Uterus (tissue), 2 donors: ENCODE measurements at regions not wholly inside any gene's neighbourhood (a gene's known extent, or its start where the extent isn't known, plus 50 kb on each side); places are given as distances from the start of the nearest gene placed in this dataset.

Source experiments
- POLR2A ChIP-seq, 2 donors: fragments of 450-650 bp; IDR thresholded peaks; one replicate each; pipeline ENCODE4 v1.6.1; 2016; ENCODE audit warnings: antibody characterized with exemption in 2 of 2, mild to moderate bottlenecking in 1 of 2, moderate library complexity in 1 of 2
- TF ChIP-seq, protein P1 (sequence below), 4 experiments: fragments of 200-600 bp in 2 of 4; fragments of 450-650 bp in 2 of 4; sonication (generic) in 2 of 4; IDR thresholded peaks; one replicate each; pipeline ENCODE4 v1.5.1; 2016 to 2019; ENCODE audit warnings: antibody characterized with exemption in 4 of 4, mild to moderate bottlenecking in 2 of 4, moderate library complexity in 1 of 4

DNA sequence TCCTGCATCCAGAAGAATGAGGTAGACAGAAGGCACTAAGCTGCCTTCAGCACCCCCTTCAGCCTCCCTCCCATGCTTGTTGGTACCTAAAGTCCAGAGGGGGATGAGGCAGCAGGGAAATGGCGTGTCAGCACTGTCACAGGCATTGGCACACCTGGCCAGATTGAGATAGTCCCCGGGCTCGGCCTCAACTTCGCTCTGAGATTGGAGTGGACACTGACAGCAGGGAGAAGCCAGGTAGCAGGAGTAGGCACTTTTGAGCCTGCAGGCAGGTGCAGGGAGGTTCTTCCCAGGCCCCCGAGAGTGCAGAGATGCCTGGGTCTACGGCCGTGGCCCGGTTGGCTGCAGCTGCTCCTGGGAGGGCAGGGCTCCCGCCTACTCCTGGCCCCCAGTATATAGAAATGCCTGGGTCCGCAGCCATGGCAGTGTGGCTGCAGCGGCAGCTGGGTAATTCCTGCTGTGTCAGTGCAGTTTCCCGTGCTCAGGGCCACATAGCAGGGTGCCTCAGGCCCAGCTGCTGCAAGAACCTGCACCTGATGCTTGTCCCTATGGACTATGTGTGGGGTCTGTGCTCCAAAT lies 160.3 kb downstream of the SLITRK6 start:
- TF ChIP-seq, protein P1, sequence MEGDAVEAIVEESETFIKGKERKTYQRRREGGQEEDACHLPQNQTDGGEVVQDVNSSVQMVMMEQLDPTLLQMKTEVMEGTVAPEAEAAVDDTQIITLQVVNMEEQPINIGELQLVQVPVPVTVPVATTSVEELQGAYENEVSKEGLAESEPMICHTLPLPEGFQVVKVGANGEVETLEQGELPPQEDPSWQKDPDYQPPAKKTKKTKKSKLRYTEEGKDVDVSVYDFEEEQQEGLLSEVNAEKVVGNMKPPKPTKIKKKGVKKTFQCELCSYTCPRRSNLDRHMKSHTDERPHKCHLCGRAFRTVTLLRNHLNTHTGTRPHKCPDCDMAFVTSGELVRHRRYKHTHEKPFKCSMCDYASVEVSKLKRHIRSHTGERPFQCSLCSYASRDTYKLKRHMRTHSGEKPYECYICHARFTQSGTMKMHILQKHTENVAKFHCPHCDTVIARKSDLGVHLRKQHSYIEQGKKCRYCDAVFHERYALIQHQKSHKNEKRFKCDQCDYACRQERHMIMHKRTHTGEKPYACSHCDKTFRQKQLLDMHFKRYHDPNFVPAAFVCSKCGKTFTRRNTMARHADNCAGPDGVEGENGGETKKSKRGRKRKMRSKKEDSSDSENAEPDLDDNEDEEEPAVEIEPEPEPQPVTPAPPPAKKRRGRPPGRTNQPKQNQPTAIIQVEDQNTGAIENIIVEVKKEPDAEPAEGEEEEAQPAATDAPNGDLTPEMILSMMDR (IDR thresholded peaks at IDR 0.05), result no peak
- no peak for TF ChIP-seq POLR2A (IDR thresholded peaks at IDR 0.05)
